HuH-7 (cell line): ENCODE measurements at regions not wholly inside any gene's neighbourhood (a gene's known extent, or its start where the extent isn't known, plus 50 kb on each side); places are given as distances from the start of the nearest gene placed in this dataset.
A peak's percentile ranks its signal among the peaks of the same experiment; 100 is the strongest.
"Not testable (repeated sequence)": the region's sequence is repeated elsewhere in the genome, so short reads cannot be mapped to it uniquely, and the experiment has no call there.

Experiments used
- DNase-seq: peaks from one replicate; pipeline ENCODE4 v3.0.0; 2011; ENCODE audit warnings: low spot score

DNA sequence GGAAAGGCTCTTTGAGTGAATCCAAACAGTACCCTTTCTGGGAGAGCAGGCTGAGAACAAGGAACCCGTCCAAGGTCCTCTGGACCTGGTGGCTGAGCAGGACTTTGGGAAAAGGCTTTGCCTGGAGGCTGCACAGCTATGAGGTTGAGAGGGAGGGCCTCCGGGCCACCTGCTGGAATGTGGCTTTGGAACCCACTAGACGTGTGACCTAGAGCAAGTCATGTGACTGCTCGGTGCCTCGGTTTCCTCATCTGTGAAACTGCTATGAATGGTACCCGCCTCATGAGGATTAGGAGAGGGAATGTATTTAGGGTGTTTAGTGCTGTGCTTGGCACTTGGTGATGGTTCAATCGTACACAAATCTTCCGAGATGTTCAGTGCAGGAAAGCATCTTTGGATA is 50.4 kb downstream of the HAPSTR1 start:
- DNase-seq, result no peak

DNA sequence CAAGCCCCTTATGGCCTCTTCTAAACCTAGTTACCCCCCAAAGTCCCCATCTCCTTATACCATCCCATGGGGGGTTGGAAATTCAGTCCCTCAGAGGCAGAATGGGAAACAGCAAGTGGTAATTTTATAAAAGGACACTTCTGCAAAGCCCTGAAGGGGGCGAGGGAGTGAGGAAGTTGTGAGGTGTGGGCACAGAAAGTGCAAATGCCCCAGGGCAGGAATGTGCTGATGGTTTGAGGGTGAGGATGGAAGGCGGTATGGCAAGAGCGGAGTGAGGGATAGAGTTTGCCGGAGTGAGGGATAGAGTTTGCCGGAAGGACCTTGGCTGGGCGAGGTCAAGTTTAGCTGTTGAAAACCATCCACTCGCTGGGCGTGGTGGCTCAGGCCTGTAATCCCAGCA is 52.7 kb downstream of the HAPSTR1 start:
- no peak for DNase-seq

DNA sequence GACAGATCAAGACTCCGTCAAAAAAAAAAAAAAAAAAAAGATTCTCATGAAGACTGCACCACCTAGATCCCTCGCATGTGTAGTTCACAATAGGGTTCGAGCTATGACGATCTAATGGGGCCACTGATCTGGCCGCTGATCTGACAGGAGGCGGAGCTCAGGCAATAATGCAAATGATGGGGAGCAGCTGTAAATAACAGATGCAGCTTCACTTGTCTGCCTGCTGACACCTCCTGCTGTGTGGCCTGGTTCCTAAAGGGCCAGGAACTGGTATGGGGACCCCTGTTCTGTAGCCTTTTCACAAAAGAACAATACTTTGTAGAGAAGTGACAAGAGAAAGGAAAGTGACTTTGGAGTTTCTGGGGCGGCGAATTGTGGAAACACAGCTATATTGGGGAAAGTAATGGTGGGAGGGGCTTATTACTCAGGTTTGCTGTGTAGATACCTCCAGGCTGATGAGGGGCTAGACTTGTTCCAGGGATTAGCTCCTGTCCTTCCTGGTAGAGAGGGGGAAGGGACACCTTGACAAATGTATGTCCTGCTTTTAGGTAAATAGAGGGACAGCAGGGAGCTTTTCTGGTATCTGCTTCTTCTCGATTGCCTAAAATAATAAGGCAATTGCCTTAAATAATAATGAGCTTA is 57.1 kb downstream of the HAPSTR1 start:
- DNase-seq, result no peak

DNA sequence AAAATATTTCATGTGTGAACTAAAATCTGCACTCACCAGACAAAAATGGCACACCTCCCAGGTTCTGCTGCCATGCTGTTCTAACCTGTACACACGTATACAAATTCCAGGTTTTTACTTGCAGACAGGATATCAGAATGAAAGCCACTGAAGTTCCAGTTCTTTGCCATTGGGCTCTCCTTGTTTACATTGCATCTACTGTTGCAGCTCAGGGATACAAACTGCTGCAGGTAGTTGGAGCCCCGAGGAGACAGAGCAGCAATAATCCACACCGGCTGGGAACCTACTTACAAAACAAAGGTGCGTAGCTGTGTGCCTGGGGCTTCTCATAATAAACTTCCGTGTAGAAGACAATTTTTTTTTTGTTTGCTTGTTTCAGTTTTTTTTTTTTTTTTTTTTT is 59.6 kb downstream of the HAPSTR1 start:
- no peak for DNase-seq

DNA sequence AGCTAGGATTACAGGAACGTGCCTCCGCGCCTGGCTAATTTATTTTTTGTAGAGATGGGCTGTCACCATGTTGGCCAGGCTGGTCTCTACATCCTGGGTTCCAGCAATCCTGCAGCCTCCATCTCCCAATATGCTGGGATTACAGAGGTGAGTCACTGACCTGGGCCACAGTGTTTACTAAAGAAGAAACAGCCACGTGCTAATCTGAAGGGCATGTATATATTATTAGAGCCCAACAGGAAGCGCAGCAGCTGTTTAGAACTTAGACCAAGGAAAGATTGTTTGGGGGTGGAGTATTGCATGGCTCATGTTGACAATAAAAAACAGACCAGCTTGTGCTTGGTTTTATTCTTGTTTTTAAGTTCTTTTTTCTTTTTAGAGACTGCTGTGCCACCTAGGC is 60.2 kb downstream of the HAPSTR1 start:
- DNase-seq, result no peak

DNA sequence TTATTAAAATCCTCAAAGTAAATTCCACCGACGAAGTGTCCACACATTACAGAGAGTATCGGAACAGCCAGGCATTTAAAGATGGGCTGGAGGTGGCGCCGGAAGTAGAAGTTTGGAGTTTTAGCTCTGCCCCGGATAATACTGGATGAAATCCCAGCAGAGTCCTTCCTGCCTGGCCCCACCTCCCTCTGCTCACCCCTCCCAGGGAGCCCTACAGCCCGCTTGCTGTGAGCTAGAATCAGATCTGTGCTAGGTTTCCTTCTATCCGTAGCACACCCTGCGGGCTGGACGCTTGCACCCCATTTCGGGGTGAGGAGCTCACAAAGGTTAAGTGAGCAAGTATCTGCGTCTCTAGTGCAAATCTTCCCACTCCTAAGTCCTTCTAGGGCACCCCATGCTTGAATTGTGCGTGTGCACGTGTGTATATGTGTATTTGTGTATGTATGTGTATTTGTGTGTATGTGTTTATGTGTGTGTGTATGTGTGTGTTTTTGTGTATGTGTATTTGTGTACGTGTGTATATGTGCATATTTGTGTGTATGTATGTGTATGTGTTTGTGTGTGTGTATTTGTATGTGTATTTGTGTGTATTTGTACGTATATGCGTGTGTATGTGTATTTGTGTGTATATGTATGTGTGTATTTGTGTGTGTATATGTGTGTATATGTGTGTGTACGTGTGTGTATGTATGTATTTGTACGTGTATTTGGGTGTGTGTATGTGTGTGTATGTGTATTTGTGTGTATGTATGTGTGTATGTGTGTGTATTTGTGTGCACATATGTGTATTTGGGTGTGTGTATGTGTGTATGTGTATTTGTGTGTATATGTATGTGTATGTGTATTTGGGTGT is 61.4 kb downstream of the HAPSTR1 start:
- DNase-seq, result no peak

DNA sequence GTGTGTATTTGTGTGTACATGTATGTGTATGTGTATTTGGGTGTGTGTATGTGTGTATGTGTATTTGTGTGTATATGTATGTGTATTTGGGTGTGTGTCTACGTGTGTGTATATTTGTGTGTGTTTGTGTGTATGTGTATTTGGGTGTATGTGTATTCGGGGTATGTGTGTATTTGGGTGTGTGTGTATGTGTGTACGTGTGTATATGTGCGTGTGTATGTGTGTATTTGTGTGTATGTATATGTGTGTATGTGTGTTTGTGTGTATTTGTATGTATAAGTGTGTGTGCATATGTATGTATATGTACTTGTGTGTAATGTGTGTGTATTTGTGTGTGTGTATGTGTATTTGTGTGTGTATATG is 62.0 kb downstream of the HAPSTR1 start:
- DNase-seq, result no peak

DNA sequence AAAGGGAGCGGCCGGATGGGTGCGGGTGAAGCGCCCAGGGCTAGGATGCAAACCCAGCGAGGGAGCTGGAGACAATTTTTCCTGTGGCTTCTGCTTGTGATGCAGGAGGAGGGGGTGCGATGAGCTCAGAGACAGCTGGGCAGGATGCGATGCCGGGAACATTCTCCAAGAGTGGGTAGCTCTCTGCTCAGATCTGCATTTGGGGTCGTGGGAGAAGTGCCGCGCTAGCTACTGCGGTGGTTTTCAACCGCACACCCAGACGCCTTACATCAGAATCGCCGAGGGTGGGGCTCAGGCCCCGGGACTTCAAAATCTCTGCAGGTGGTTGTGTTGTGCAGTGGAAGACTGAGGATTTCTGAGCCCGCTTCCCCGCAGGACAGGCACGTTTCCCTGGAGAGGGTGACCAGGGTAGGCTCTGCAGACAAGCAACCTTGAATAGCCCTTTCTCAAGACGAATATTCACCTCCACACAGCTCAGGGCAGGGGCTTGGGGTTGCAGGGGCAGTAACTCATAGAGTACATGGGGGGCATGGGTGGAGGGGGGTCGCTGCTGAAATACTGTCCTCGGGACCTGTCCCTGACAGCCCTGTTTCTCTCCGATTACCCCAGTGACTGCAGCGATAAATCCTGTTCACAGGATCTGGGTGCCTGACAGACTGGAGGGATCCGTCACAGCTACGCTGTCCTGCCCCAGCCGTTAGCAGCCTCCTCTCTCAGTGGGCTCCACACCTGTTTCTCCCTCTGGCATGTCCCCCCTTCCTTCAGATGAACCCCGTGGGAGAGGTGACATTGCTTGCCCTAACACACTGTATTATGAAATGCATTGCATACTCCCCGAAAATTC is 63.3 kb downstream of the HAPSTR1 start:
- no peak for DNase-seq

DNA sequence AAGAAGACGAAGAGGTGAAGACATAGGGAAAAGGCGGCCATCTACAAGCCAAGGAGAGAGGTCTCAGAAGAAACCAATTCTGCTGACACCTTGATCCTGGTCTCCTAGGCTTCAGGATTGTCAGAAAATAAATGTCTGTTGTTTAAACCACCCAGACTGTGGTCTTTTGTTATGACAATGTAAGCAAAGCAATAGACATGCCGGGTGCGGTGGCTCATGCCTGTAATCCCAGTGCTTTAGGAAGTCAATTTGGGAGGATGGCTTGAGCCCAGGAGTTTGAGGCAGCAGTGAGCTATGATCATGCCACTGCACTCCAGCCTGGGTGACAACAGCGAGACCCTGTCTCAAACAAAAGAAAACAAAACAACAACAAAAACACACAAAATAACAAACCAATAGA is 64.4 kb downstream of the HAPSTR1 start:
- DNase-seq, result no peak

DNA sequence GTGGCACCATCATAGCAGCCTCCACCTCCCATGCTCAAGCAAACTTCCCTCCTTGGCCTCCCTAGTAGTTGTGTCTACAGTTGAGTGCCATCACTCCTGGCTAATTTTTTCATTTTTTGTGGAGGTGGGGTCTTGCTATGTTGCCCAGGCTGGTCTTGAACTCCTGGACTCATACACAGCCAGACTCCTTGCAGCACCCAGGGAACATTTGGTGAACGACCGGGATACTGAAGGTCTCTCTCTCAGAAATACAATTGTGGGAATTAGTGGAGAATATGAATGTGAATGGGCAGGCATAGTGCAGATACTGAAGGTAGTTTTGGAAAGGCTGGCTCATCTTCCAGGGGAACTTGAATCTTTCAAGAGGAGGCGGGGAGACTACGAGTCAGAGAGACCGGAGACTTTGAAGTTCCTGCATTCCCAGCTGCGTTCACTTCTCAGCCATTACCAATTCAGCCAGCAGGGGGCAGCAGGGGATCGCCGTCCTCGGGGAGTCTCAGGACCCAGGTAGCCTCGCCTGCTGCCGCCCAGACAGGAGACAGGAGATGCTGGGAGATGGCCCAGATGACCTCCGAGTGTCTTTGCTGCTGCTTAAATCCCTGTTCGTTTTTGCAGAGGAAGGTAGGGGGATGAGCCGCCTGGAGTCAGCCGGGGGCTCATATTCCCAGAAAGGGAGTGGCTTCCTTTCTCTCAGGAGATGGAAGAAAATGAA is 68.6 kb downstream of the HAPSTR1 start:
- peak; percentile 76 for DNase-seq

DNA sequence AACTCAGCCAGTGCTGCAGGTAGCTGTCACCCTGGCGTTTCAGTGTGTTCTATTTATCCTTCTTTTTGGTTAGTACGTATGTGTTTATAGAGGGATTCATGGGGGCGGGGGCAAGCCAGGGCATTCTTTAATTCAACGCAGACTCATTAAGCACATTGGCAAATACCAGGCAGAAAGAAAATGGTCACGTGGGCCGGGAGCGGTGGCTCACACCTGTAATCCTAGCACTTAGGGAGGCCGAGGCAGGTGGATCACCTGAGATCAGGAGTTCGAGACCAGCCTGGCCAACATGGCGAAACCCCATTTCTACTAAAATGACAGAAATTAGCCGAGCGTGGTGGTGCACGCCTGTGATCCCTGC is 69.1 kb downstream of the HAPSTR1 start:
- DNase-seq, result no peak

DNA sequence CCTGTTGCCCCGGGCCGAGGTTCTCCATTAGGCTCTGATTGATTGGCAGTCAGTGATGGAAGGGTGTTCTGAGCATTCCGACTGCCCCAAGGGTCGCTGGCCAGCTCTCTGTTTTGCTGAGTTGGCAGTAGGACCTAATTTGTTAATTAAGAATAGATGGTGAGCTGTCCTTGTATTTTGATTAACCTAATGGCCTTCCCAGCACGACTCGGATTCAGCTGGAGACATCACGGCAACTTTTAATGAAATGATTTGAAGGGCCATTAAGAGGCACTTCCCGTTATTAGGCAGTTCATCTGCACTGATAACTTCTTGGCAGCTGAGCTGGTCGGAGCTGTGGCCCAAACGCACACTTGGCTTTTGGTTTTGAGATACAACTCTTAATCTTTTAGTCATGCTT is 74.2 kb downstream of the HAPSTR1 start:
- DNase-seq, result no peak

DNA sequence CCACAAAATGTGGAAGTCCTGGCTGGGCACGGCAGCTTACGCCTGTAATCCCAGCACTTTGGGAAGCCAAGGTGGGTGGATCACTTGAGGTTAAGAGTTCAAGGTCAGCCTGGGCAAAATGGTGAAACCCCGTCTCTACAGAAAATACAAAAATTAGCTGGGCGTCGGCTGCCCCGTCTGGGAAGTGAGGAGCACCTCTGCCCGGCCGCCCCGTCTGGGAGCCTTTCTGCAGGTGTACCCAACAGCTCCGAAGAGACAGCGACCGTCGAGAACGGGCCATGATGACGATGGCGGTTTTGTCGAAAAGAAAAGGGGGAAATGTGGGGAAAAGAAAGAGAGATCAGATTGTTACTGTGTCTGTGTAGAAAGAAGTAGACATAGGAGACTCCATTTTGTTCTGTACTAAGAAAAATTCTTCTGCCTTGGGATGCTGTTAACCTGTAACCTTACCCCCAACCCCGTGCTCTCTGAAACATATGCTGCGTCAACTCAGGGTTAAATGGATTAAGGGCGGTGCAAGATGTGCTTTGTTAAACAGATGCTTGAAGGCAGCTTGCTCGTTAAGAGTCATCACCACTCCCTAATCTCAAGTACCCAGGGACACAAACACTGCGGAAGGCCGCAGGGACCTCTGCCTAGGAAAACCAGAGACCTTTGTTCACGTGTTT is 75.0 kb downstream of the HAPSTR1 start:
- not testable (repeated sequence) for DNase-seq

DNA sequence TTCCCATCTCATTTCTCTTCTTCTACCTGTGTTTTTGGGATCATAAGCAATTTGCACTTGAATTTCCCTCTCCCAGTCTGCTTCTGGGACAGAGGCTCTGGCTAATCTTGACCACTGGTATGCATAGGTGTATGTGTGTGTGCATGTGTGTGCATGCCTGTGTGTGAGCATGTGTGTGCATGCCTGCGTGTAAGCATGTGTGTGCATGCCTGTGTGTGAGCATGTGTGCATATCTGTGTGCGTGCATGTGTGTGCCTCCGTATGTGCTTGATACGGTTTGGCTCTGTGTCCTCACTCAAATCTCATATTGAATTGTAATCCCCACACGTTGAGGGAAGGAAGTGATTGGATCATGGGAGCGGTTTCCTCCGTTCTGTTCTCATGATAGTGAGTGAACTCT is 77.7 kb downstream of the HAPSTR1 start:
- no peak for DNase-seq

DNA sequence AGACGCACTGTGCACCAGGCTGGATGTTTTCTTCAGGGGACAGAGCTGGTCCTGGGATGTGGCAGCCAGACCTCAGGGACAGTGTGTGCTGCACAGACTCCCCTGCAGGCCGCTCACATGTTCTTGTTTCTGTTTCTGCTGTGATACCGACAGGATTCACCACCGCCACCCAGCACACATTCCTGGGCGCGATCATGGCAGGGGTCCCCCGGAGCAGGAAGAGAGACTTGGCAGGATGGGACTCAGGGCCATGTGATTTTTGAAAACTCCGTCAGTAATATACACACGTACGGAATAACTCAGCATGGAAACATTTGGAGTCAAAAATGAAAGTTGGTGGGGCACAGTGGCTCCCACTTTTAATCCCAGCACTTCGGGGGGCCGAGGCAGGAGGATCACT is 79.0 kb downstream of the HAPSTR1 start:
- no peak for DNase-seq

DNA sequence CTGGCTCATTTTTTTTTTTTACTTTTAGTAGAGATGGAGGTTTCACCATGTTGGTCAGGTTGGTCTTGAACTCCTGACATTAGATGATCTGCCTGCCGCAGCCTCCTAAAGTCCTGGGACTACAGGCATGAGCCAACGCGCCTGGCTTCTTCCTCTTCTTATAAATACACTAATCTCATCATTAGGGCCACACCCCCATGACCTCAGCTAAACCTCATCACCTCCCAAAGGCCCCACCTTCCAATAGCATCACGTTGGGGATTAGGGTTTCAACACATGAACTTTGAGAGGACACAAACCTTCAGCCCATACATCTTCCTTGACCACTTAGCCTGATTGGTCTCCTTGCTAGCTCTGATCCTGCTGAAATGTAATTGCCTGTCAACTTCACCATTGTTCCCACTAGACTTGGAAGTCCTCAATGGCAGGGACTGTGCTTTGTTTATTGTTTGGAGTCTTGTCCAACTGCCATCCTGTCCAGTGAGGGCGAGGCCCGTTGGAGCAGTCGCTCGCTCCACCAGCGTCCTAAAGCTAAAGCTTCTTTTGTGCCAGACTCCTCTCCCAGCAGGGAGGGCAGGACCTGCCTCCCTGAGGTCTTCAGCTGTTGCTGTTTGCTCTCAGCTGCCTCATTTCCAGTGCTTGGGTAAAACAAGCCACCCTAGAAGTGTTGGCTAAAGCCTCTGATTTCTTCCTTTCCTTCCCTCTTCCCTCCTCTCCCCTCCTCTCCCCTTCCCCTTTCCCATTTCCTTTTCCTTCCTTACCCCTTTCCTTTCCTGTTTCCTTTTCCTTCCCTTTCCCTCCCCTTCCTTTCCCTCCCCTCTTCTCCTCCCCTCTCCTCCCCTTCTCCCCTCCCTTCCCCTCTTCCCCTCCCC is 85.3 kb downstream of the HAPSTR1 start:
- no peak for DNase-seq

DNA sequence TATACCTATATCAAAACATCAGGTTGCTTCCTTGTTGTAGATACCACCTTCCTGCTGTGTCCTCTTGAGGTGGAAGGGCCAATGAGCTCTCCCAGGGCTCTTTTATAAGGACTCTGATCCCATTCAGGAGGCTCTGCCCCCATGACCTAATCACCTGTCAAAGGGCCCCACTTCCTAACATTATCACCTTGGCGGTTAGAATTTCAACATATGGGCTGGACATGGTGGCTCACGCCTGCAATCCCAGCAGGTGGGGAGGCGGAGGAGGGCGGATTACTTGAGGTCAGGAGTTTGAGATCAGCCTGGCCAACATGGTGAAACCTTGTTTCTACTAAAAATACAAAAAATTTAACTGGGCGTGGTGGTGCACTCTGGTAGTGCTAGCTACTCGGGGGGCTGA is 86.4 kb downstream of the HAPSTR1 start:
- no peak for DNase-seq

DNA sequence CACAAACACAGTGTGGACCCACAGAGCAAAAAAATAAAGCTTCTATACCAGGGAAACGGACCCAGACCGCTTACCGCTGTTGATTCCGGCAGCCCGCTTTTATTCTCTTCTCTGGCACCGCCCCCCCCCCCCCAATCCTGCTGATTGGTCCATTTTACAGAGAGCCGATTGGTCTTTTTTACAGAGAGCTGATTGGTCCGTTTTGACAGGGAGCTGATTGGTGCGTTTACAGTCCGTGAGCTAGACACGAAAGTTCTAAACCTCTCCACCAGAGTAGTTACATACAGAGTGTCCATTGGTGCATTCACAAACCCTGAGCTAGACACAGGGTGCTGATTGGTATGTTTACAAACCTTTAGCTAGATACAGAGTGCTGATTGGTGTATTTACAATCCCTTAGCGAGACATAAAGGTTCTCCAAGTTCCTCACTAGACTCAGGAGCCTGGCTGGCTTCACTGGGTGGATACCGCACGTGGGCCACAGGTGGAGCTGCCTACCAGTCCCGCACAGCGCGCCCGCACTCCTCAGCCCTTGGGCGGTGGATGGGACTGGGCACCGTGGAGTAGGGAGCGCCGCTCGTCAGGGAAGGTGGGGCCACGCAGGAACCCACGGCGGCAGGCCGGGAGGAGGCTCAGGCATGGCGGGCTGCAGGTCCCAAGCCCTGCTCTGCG is 92.4 kb downstream of the HAPSTR1 start:
- DNase-seq, result no peak

DNA sequence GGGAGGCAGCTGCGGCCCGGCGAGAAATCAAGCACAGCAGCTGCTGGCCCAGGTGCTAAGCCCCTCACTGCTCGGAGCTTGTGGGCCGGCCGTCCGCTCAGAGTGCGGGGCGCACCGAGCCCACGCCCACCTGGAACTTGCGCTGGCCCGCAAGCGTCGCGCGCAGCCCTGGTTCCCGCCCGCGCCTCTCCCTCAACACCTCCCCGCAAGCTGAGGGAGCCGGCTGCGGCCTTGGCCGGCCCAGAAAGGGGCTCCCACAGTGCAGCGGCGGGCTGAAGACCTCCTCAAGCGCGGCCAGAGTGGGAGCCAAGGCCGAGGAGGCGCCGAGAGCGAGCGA is 92.9 kb downstream of the HAPSTR1 start:
- DNase-seq, result no peak

DNA sequence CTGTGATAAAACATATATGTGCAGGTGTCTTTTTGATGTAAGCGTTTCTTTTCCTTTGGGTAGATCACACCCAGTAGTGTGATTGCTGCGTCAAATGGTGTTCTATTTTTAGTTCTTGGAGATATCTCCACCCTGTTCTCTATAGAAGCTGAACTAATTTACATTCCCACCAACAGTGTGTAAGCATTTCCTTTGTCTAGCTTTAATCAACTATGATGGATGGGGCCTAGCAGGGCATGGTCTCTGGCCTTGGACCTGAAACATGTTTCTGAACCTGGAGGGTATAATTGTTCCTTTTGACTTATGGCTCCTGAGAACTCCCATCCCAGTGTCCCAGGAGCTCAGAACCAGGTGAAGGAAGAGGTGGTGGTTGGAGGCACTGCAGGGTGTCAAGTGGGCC is 93.9 kb downstream of the HAPSTR1 start:
- no peak for DNase-seq
